Skeletal muscle cell (primary cell): ENCODE measurements at regions not wholly inside any gene's neighbourhood (a gene's known extent, or its start where the extent isn't known, plus 50 kb on each side); places are given as distances from the start of the nearest gene placed in this dataset.

Experiments
- DNase-seq: peaks from one replicate; pipeline ENCODE4 v3.0.0-alpha.2; 2010; ENCODE audit warnings: low read depth
- H3K4me3 ChIP-seq: 2 replicates; pipeline ENCODE4 v1.5.1; 2011; ENCODE audit warnings: low read depth, mild to moderate bottlenecking, control low read depth, low read length, moderate library complexity

DNA sequence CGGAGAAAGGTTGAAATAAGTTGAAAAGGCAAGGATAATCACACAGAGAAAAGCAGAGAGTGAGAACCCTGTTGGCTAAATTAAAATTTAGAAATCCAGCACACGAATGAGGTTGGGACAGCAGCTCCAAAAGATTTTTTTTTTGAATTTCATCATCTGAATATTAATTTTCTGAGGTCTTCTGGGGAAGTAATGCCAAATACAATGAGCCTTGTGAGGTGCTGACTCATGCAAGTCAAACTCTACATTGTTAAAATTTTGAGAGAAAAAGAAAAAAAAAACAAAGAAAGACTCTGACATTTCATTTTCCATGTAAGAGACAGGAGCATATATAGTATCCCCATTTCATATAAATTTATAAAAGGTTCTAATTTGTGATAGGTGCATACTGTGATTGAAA is 614.2 kb upstream of the CDH2 start:
- no peak overlapping the region for H3K4me3 ChIP-seq
- DNase-seq: no peak

DNA sequence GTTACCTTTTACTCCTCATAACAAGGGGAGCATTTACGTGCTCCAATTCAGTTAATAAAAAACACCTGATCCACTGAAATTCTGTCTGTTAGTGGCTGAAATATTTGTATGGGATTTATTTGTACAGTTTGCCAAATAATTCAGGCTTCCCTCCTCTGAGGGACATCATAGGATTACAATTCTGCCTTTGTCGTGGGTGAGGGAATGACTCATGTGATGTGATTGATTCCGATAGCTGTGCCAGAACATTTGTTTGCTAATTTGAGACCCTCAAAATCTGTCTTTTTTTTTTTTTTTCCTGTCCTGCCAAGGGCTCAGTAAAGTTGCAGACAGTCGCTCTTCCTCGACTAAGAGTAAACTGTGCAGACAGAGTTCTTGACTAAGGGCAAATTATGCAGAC is 612.6 kb upstream of the CDH2 start:
- DNase-seq: no peak
- no peak overlapping the region for H3K4me3 ChIP-seq

DNA sequence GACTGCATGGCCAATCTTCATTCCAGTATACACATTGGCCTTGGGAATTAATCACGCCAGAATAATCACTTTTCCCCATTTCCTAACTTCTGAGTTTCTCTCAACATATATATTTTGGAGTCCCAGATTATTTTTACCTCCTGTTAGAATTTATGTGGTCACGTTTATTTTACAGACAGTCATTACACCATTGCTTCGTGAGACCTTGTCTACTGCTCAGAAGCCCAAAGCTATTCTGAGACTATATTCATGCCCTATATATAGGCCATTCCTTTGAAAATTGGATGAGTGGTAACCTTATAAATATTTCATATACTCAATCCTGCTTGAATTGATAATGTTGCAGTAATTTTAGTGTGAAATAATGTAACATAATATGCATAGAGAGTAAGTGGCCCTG is 610.0 kb upstream of the CDH2 start:
- no peak overlapping the region for H3K4me3 ChIP-seq
- no peak for DNase-seq

DNA sequence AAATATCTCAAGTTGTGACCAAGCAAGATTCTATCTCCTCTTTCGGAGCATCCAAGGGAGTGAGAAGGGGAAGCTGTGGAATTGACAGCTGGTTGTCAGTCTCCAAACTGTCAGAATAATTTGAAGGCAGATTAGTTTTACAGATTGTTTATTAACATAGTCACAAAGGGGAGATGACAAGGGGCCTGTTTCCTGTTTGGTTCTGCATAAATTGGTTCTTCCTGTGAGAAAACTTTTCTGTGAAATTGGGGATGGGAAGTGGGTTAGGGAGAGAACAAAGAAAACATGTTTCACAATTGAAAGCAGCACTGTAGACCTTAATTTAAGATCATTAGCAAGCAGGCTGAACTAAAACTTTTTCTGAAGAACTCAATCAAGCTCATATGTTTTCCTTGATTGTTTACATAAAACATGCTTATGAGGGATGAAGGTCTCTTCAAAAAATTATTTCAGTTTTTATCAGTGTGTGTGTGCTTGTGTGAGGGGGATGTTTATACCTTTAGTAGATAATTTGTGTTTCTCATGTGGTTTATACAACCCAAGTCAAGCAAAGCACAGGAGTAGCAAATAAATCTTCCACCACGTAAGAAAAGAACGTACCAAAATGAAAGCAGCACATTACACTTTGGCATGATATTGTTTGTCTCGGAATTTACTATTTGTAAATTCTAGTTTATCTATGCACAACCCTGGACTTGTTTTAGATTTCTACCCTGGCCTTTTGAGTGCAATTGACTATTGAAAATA is 604.9 kb upstream of the CDH2 start:
- H3K4me3 ChIP-seq: no peak overlapping the region
- no peak for DNase-seq

DNA sequence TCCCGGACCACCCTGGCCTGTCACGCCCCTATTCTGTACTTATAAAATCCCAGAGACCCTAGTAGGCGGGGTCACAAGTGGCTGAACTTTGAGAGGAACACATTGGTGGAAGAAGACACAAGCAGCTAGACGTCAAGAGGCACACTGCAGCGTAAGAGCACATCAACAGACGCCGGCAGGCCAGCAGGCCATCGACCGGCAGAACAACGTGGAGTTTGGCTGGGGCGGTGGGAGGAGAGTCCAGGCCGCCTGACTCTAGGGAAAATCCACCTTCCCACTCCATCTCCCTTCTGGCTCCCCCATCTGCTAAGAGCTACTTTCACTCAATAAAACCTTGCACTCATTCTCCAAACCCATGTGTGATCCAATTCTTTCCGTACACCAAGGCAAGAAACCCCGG is 601.8 kb upstream of the CDH2 start:
- no peak overlapping the region for H3K4me3 ChIP-seq
- no peak for DNase-seq

DNA sequence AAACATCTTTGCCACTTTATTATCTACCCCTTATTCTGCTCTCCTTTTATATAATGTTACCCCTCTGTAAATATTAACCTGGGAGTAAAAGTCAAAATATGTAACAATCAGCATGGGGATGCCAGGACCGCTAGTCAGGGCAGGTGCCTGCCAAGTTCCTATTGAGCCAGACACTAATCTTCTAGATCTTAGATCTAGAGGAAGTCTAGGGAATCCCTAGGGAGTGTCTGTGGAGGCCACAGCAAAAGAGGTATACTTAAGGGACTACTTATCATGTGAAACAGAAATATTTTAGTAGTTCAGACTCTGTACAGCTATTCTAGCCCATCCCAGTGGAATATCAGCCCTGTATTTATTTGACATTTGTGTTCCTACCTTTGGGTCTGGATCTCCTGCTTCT is 600.8 kb upstream of the CDH2 start:
- DNase-seq: no peak
- no peak overlapping the region for H3K4me3 ChIP-seq

DNA sequence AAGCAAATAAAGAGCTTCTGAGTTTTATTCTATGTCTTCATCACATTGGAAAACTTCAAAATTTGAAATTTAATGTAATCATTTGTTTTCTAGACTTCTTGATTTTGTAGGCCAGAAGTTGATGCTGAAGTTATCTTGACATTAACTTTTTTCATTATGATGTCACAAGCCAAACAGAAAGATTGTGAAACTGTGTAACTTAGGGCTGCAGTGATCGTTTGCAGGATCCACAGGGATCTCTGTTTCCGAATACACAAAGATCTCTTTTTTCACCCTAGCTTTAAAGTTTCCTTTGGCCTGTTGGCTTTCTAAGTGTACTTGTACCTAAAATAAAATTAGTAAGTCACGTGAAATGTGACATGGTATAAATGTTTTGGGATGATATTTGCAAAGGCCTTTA is 594.9 kb upstream of the CDH2 start:
- no peak for DNase-seq

DNA sequence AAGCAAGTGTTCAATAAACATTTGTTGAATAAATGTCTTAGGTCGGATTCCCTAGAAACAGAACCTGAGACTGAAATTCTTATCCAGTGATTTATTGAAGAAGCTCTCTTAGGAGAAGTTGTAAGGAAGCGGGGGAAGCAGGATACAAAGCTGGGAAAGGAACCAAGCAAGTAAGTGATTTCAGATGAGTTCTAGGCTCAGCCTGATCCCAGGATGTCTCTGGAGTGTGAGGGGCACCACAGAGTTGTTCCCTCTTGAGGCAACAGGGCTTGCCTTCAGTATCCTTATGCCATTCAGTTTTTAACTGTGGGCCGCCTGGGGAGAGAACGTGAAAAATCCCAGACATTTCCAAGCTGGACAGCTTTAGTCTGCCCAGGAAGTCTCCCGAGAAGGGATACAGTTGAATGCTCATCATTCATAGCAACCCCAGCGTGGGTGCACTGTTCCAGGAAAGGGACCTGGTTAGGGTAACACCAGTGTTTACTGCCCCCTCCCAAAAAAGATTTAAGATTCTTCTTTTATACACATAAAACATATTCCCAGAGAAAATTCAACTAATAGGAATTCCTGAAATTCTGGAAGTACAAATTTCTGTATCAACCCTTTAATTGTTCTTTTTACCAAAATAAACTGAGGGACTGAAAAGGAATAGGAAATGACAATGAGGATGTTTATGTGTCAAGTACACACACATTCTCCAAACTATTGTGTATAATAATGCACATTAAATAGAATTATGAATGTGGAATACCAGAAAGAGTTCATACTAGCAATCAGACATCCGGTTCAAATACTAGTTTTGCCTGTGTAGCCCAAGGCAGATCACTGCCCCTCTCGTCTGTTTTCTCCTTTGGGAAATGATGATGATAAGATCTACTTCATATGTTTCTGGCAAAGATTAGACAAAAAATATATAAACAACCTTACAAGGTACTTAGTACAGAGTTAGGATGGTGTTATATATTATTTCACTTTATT is 592.1 kb upstream of the CDH2 start:
- no peak for DNase-seq
- no peak overlapping the region for H3K4me3 ChIP-seq

More for the DNA sequence above, 594.9 kb upstream of the CDH2 start:
- no peak overlapping the region for H3K4me3 ChIP-seq

DNA sequence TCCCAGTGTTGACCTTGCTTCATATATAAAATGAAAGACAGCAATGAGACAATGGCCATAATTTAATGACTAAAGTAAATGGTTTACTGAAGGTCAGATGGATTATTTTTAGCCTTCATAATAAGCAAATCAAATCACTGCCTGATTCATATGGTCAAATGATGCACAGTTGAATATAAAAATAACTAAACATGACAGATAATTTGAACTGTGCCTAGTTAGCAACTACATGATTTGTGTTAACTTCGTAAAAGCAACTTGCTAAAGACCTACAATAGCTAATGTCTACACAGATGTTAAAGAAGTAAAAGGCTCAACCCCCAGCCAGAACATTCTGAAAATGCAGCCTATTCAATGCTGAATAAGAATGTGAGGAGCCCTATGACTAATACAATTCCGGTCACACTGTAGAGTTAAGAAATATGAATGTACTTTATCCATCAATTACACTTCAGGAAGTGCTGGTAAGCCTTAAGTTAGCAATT is 590.8 kb upstream of the CDH2 start:
- no peak overlapping the region for H3K4me3 ChIP-seq
- peak; percentile 41 for DNase-seq

DNA sequence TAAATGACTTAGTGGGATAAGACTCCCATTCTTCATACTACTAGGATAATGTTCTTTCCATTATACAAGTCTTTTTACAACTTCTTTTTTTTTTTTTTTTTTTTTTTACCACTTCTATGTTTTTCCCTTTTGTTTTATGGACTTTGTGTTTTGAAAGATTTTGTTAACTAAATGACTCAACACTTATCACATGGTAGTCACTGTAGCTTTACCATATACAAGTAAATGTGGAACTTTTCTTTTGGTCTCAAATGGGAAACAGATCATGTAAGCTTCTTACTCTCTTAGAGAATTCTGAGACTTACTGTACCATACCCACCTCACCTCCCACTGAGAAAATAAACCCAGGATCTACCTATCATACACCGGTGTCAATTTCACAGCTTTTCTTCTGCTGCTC is 590.3 kb upstream of the CDH2 start:
- no peak for DNase-seq
- H3K4me3 ChIP-seq: no peak overlapping the region

DNA sequence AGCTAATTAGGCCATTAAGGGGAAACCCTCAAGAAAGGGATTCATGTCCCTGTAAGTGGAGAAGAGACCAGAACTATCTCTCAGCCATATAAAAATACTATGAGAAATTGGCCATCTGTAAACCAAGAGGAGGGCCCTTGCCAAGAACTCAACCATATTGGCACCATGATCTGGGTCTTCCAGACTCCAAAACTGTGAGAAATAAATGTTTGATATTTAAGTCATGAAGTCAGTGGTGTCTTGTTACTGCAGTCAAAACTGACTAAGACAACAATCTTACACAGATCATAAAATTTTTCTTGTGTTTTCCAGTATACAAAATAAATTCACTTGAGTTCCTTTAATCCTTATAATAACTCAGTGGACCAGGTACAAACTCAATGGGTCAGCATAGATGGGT is 589.8 kb upstream of the CDH2 start:
- no peak overlapping the region for H3K4me3 ChIP-seq
- no peak for DNase-seq

DNA sequence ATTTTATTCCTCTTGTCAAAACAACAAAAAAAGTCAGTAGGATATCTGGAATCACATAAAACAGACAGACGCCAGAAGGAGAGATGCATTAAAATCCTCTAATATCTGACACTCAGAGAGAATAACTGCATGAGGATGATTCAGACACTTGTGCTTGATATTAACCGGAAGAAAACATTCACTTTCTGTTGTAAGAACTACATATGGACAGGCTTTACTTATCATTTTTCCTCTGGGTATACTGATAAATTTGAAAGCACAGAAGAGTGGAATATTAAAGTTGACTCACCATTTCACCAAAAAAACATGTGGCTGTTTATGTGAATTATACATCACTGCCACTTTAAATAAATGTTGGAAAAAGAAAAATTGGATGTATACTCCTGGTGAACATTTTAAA is 589.1 kb upstream of the CDH2 start:
- DNase-seq: no peak

DNA sequence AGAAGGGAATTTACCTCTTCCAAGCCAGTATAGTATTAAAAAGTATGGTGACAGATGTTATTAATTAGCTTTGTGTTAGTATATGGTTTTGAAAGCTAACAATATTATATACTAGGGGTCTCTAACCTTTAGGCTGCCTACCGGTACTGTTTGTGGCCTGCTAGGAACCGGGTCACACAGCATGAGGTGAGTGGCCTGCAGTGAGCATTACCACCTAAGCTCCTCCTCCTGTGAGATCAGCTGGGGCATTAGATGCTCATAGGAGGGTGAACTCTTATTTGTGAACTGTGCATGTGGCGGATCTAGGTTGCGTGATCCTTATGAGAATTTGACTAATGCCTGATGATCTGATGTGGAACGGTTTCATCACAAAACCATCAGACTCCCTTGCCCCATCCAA is 583.4 kb upstream of the CDH2 start:
- no peak overlapping the region for H3K4me3 ChIP-seq
- DNase-seq: no peak

More for the DNA sequence above, 589.1 kb upstream of the CDH2 start:
- no peak overlapping the region for H3K4me3 ChIP-seq

DNA sequence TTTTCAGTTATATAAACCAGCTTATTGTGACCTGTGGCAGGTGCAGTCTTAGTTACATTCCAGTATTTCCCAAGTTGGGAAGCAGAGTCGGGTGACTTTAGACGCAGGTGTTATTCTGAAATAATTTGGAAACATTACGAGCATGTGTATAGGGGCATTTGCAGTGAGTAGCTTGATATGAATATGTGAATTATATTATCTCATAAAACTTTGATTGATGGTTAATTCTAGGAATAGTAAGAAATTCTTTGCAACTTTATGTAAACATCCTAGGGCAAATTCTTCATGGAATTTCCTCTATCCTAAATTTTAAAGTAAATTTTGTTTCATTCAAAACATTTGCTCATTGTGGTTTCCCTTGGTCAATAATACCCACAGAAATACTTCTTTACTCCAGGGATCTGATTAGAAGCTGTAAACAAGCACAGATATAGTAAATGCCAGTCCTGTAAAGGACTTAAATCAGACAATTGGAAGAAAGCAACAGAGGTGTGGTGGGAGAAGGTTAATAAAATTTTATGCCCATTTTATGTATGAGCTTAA is 580.6 kb upstream of the CDH2 start:
- no peak for DNase-seq
- no peak overlapping the region for H3K4me3 ChIP-seq

DNA sequence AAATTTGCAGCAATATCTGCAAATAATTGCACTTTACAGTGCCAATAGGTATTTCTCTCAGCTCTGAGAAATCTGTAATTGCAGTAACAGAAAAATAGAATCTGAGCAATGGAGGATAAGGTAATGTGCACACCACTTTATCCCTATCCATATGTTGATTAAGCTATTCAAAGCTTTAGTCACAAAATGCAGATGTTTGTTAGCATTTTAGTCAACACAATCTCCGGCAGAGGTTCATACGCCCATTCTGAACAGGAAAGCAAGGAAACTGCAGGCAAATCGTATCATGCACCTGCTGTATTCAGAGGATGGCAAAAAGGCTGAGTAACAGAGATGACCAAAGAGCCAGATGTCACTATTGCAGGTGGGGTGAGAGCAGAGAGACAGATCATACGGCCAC is 566.2 kb upstream of the CDH2 start:
- DNase-seq: no peak
- no peak overlapping the region for H3K4me3 ChIP-seq

DNA sequence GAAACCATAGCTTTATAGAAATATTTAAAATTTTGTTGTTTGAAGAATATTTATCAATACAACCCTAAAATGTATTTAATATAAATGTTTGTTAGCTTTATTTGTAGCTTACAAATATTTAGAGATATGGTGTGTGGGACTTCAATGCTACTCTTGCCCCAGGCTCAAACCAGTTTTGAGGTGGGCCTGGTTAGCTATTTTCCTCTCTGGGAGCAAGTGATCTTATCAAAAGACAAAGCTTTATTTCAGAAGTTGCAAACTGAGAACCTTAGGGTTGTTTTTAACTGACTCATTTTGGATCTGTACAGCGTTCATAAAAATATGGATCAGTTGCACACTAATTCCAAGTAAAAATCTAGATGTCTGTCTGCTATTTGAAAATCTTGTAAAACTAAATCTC is 563.6 kb upstream of the CDH2 start:
- no peak overlapping the region for H3K4me3 ChIP-seq
- DNase-seq: no peak

DNA sequence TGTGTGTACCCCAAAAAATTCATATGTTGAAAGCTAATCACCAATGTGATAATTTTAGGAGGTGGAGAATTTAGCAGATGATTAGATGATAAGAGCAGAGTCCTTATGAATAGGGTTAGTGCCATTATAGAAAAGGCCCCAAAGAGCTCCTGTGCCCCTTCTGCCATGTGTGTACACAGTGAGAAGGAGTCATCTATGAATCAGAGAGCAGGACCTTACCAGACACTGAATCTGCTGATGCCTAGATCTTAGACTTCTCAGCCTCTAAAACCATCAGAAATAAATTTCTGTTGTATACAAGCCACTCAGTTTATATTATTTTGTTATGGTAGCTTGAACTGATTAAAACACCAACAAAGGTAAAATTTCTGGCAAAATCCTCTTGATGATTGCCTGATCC is 560.0 kb upstream of the CDH2 start:
- no peak for DNase-seq
- no peak overlapping the region for H3K4me3 ChIP-seq

DNA sequence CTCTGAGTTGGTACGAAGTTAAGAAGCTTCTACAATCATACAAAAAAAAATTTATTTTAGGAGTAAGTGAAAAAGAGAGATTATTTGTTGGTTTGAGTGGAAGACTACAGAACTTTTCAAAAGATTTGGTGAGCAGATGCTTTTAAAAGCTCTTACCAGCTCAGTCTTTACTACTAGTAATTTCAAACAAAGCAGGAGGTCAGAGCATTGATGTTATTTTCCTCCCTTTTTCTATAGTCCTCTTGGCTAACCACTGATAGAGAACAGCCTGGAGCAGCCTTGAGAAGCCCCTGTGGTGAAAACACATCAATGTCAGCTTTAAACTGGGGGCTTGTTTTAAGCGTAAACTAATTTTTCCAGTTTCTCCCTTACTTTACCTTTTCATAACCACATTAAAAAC is 559.3 kb upstream of the CDH2 start:
- H3K4me3 ChIP-seq: no peak overlapping the region
- no peak for DNase-seq

DNA sequence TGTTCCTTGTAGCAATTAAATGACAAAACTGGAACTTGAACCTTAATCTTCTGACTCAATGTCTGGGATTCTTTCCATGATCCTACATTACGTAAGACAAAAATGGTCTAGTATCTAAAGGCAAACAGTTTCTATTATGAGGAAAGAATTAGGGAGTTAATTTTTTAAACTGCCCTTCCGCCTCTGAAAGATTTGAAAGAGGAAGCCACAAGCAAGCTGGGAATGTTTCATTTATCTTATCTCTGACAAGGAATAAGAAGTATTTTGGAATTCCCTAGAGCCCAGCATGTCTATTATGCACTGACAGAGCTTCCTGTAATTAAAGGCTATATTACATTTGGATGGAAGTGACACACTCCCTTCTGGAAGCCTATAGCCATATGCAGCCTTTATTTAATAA is 558.8 kb upstream of the CDH2 start:
- peak; percentile 69 for DNase-seq
- no peak overlapping the region for H3K4me3 ChIP-seq

DNA sequence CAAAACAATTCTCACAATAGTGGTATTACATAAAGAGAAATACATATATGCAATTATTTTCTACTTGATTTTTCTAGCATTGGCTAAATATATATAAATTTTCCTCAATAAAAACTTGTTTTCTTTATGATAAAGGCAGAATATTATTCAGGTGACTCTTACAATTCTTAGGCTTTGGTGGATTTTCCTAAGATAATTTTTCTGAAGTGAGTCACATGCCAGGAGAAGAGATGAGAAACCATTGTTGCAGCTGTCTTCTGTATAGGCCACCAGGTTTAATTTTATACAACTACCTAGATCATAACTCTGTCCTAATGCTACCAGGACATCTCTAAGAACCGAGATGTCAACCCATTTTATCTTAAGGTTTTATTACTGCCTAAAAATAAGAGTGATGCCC is 552.4 kb upstream of the CDH2 start:
- H3K4me3 ChIP-seq: no peak overlapping the region
- no peak for DNase-seq
